ENCODE measurements at regions not wholly inside any gene's neighbourhood (a gene's known extent, or its start where the extent isn't known, plus 50 kb on each side); places are given as distances from the start of the nearest gene placed in this dataset.
"Not testable (repeated sequence)": the region's sequence is repeated elsewhere in the genome, so short reads cannot be mapped to it uniquely, and the experiment has no call there.

DNA sequence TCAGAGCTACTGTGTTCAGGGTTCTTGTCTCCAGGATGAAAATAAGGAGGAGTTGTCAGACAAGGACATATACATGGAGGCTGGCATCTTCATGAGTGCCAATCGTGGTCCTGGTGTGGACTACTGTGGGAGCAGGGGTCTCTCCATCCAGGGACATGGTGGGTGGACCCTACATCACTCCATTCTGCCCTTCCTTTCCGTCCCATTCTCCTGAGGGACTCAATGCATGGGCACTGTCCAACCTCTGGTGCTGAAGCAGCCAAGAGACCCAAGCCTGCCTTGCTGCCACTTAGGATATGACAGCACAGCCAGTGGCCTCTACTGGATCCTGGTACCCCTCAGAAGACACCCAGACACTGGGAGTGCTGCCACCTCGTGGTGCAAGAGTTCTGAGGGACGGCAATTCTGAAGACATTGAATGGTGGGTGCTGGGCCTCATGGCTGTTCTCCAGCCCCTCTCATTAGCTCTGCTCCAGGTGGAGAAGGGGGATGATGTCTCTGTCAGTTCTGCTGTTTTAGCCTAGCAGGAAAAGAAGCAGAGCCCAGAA is 818.9 kb downstream of the FOXD4L5 start:
- TF ChIP-seq RAD21 (IDR thresholded peaks at IDR 0.05; ENCODE audit: low read depth); TAF1 (IDR thresholded peaks at IDR 0.05; ENCODE audit: low read depth); FOXM1 (IDR thresholded peaks at IDR 0.05; ENCODE audit: borderline replicate concordance, low read depth); MAX (IDR thresholded peaks at IDR 0.05); EGR1 (IDR thresholded peaks at IDR 0.05); YY1 (IDR thresholded peaks at IDR 0.05; ENCODE audit: low read depth); CEBPB (IDR thresholded peaks at IDR 0.05): not testable (repeated sequence)
- TF ChIP-seq, protein P1, sequence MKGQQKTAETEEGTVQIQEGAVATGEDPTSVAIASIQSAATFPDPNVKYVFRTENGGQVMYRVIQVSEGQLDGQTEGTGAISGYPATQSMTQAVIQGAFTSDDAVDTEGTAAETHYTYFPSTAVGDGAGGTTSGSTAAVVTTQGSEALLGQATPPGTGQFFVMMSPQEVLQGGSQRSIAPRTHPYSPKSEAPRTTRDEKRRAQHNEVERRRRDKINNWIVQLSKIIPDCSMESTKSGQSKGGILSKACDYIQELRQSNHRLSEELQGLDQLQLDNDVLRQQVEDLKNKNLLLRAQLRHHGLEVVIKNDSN (IDR thresholded peaks at IDR 0.05), result not testable (repeated sequence)
- TF ChIP-seq REST (IDR thresholded peaks at IDR 0.05; ENCODE audit: low read depth), result peak; percentile 63

Data from Ishikawa (cell line).